KOPT-K1 (cell line): ENCODE measurements at regions not wholly inside any gene's neighbourhood (a gene's known extent, or its start where the extent isn't known, plus 50 kb on each side); places are given as distances from the start of the nearest gene placed in this dataset.

Source experiments
- H3K27ac ChIP-seq: fragments of 200-600 bp; sonication (generic); 2 replicates; pipeline ENCODE4 v1.5.1; 2016; ENCODE audit warnings: antibody characterized with exemption, mild to moderate bottlenecking, low read depth, low read length; ENCODE audit not compliant: poor library complexity, severe bottlenecking
- H3K36me3 ChIP-seq: fragments of 200-600 bp; sonication (generic); 2 replicates; pipeline ENCODE4 v1.5.1; 2017; ENCODE audit warnings: antibody characterized with exemption, mild to moderate bottlenecking, low read length, moderate library complexity; ENCODE audit not compliant: insufficient read depth
- H3K9me3 ChIP-seq: fragments of 200-600 bp; sonication (generic); 2 replicates; pipeline ENCODE4 v1.5.1; 2017; ENCODE audit warnings: antibody characterized with exemption, low read length, mild to moderate bottlenecking; ENCODE audit not compliant: insufficient read depth, poor library complexity, severe bottlenecking

DNA sequence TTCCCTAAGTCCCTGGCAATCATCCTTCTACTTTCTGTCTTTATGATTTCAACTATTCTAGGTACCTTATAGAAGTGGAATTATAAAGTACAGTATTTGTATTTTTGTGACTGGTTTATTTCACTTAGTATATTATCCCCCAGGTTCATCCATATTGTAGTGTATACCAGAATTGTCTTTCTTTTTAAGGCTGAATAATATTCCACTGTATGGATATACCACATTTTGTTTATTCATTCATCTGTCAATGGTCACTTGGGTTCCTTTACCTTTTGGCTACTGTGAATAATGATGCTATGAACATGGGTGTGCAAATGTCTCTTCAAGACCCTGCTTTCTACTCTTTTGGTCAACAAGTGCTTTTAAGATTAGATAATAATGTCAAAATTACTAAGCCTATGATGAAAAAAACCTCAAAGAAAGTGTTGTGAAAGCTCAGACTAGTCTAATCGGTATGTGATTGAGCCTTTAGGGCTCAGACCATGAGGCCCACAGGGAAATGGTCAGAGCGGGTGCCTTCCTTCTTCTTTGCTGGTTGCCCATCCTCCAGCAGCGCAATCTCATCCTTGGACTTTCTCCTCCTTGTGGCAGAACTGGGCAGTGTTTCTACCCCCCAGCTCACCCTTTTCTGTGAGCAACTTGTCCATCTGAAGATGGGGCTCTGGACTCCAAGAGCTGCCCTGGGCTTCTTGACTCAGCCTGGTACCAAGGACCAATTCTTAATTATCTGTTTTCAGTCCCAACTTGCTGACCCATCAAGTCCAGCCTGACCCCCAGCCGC, 105.4 kb downstream of the TTC8 start:
- no peak overlapping the region for H3K27ac ChIP-seq
- H3K36me3 ChIP-seq, result no peaks in the 10 kb centered on the region
- H3K9me3 ChIP-seq, result peaks cover 14% of the 10 kb centered on the region

GRCh38 chr14:88931321-88932110, 107.1 kb downstream of the TTC8 start:
- H3K36me3 ChIP-seq, result no peaks in the 10 kb centered on the region
- H3K9me3 ChIP-seq, result peaks cover 2% of the 10 kb centered on the region
- no peak overlapping the region for H3K27ac ChIP-seq

DNA sequence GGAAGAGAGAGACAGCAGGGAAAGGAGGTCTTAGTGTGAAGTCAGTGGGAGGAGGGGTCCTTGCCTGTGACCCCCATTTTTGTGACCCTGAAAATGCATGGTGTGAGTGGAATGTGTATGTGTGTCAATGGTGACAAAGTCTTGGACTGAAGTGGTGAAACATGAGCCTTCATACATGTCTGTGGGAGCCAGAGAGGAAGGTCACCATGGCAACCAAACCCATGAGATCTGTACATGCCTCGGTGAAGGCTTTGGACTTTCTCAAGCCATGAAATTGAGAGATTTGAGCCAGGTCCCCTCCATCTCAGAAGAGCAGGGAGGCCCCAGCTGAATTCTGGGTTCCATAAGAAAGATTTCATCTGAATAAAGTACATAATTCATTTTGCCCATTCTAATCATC, 108.7 kb downstream of the TTC8 start:
- H3K9me3 ChIP-seq, result no peaks in the 10 kb centered on the region
- H3K27ac ChIP-seq, result no peak overlapping the region
- H3K36me3 ChIP-seq, result no peaks in the 10 kb centered on the region

- Histone ChIP-seq H3K27ac (no peak overlapping the region), H3K9me3 (no peaks in the 10 kb centered on the region), H3K36me3 (no peaks in the 10 kb centered on the region)
These were observed 109.9 kb downstream of the TTC8 start for GRCh38 chr14:88934351-88934806.

DNA sequence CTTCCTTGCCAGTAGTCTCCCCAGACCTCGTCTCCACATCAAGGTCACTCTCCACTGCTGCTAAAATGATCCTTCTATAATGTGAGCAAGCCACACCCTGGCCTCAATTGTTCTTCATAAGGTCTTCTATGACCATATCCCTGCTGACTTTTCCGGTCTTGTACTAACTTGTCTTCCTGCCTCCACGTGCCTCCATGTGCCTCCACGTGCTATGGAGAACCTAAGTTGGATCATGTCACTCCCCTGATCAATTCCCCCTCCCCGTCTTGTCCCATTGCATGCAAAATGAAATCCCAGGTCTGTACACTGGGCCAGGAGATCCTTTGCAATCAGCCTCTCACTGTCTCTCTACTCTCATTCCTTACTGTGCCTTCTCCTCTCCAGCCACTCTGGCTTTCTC, 110.6 kb downstream of the TTC8 start:
- Histone ChIP-seq H3K36me3 (no peaks in the 10 kb centered on the region), H3K9me3 (no peaks in the 10 kb centered on the region), H3K27ac (no peak overlapping the region)

DNA sequence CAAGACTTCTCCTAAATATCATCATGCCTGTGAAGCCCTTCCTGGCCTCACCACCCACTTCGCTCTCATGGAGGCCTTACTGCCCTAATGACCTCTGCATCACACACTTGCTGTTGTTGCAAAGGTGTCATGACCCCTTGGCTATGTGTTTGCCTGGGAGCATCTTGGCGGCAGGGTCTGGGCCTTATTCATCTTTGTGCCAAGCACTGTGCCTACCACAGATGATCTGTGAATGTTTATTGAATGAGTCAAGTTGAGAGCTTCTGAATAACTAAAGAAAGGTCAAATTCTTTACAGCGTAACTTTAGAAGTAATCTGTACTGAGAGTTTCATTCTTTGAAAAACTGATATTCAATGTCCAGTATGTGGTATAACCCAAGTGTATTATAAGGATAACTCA, 113.3 kb downstream of the TTC8 start:
- Histone ChIP-seq H3K36me3 (no peaks in the 10 kb centered on the region), H3K27ac (no peak overlapping the region), H3K9me3 (no peaks in the 10 kb centered on the region)

DNA sequence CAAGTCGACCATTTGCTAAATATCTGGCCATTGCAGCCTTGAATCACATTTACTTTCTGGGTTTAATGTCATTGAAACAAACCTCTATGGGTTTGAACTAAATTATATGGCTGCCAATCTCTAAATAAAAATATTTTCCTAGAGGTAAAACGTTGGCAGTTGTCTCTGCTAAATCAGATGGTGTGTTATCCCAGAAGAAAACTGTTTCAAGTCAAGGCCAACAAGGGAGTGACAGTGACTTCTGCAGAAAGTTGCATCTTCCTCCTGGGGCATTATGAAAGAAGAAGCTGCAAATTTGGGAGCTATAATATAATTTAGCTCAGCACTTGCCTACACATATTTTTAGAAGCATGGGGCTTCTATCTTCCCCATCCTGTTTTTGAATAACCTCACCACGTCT, 116.2 kb downstream of the TTC8 start:
- no peaks in the 10 kb centered on the region for H3K9me3 ChIP-seq
- no peak overlapping the region for H3K27ac ChIP-seq
- H3K36me3 ChIP-seq, result no peaks in the 10 kb centered on the region

- Histone ChIP-seq H3K36me3 (no peaks in the 10 kb centered on the region), H3K9me3 (no peaks in the 10 kb centered on the region), H3K27ac (no peak overlapping the region)
These were observed 117.0 kb downstream of the TTC8 start for GRCh38 chr14:88941414-88941813.

- H3K27ac ChIP-seq, result no peak overlapping the region
- peaks cover 18% of the 10 kb centered on the region for H3K9me3 ChIP-seq
- H3K36me3 ChIP-seq, result no peaks in the 10 kb centered on the region
These were observed 123.5 kb downstream of the TTC8 start for GRCh38 chr14:88947646-88948598.

- H3K27ac ChIP-seq, result no peak overlapping the region
These were observed 125.6 kb downstream of the TTC8 start for GRCh38 chr14:88950069-88950468.

DNA sequence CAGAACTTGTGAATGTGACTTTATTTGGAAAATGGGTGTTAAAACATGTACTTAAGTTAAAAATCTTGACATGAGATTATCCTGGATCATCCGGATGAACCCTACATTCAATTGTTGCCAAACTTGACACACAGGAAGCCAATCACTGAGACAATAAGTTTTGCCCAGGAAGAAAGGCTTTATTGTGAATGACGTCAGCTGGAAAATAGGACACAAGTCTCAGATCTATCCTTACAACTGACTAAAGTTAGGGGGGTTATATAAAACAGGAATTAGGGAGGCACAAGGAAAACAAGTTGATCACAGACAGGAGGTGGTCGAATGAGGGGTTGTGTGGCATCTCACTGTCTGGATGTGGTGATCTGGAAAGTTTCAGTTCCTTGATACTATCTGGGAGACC, 126.9 kb downstream of the TTC8 start:
- Histone ChIP-seq H3K36me3 (no peaks in the 10 kb centered on the region), H3K27ac (no peak overlapping the region), H3K9me3 (peaks cover 24% of the 10 kb centered on the region)

More at GRCh38 chr14:88950069-88950468, 125.6 kb downstream of the TTC8 start:
- Histone ChIP-seq H3K9me3 (peaks cover 24% of the 10 kb centered on the region), H3K36me3 (no peaks in the 10 kb centered on the region)

- Histone ChIP-seq H3K9me3 (peaks cover 24% of the 10 kb centered on the region), H3K36me3 (no peaks in the 10 kb centered on the region), H3K27ac (no peak overlapping the region)
These were observed 128.4 kb downstream of the TTC8 start for GRCh38 chr14:88952901-88953300.

DNA sequence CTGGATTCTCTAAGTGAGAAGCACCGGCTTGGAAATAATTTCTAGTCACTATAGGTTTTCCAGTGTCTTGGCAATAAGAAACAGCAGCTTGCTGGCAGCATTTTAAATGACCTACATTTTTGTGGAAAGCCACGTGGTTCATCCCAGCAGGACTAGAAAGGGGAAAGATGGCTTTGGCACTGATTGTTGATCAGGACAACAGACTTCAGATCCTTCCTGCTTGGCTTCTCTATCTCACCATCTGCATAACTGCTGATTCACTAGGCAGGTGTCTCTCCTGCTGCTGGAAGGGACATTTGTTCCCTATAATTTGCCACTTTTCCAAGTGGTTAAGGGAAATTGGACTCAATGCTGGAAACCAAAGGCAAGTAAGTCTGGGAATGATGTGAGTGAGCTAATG, 131.0 kb downstream of the TTC8 start:
- H3K27ac ChIP-seq, result no peak overlapping the region
- peaks cover 23% of the 10 kb centered on the region for H3K9me3 ChIP-seq
- H3K36me3 ChIP-seq, result no peaks in the 10 kb centered on the region

DNA sequence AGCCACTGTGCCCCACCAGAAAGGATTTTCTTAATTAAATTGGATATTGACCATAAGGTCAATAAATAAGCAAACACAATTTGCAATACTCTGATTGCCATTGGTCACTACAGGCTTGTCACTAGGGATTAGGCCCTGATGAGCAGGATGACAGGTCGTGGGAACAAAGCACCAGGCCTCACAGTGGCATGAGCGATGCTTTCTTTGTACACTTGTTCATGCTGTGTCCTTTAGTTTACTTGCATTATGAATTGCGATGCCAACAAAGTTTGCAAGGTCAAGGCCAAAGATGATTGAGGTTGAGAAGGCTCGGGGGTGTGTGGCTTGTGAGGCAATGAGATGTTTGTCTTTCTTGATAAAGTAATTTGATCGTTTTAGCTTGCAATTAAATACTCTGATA, 136.0 kb downstream of the TTC8 start:
- no peak overlapping the region for H3K27ac ChIP-seq
- no peaks in the 10 kb centered on the region for H3K36me3 ChIP-seq
- H3K9me3 ChIP-seq, result peaks cover 4% of the 10 kb centered on the region

DNA sequence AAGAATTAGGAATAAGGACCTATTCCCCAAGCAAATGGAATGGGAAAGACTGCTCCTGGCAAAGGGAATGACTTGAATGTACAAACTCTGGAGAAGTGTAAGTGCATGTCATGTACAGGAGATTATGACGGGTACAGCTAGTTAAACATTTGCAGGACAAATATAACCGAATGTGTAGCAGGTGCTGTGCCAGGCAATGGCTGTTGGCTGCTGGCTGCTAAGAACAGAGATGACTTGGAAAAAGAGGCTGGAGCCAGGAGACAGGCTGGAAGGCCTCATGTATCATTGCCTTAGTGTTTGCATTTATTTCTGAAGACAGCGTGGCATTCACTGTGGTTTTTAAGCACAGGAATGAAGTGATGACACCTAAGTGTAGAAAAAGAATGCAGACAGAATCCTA, 136.8 kb downstream of the TTC8 start:
- Histone ChIP-seq H3K9me3 (peaks cover 4% of the 10 kb centered on the region), H3K36me3 (no peaks in the 10 kb centered on the region), H3K27ac (no peak overlapping the region)
